Keratinocyte (primary cell): ENCODE measurements at regions not wholly inside any gene's neighbourhood (a gene's known extent, or its start where the extent isn't known, plus 50 kb on each side); places are given as distances from the start of the nearest gene placed in this dataset.

Source experiments
- DNase-seq: peaks from one replicate; pipeline ENCODE4 v3.0.0-alpha.2; 2011; ENCODE audit warnings: low read depth, missing footprints, low spot score
- FAIRE-seq: peaks from 2 replicates; lab custom pipeline; 2011; peaks lifted over from hg19 to GRCh38; lab: Jason Lieb, UNC
- H2AFZ ChIP-seq: 2 replicates; pipeline ENCODE4 v1.6.0; 2012; ENCODE audit warnings: low read length, control low read depth, inconsistent platforms; ENCODE audit not compliant: control insufficient read depth
- H3K27ac ChIP-seq: 2 replicates; pipeline ENCODE4 v1.5.1; 2011; ENCODE audit warnings: low read length; ENCODE audit not compliant: control insufficient read depth, insufficient read depth
- H3K27me3 ChIP-seq: 3 replicates; pipeline ENCODE4 v1.6.0; 2011; ENCODE audit warnings: low read length; ENCODE audit not compliant: control insufficient read depth, insufficient read depth; ENCODE audit errors: extremely low read depth
- H3K36me3 ChIP-seq, 2 experiments: 2 replicates in 1 of 2; 3 replicates in 1 of 2; pipeline ENCODE4 v1.5.1; 2011; ENCODE audit warnings: low read length in 2 of 2, mild to moderate bottlenecking in 1 of 2; ENCODE audit not compliant: control insufficient read depth in 2 of 2, insufficient read depth in 2 of 2; ENCODE audit errors: extremely low read depth in 1 of 2
- H3K4me1 ChIP-seq: 3 replicates; pipeline ENCODE4 v1.5.1; 2011; ENCODE audit warnings: low read length; ENCODE audit not compliant: control insufficient read depth, insufficient read depth; ENCODE audit errors: extremely low read depth
- H3K4me2 ChIP-seq: 3 replicates; pipeline ENCODE4 v1.6.0; 2011; ENCODE audit warnings: low read depth, low read length; ENCODE audit not compliant: control insufficient read depth, insufficient read depth; ENCODE audit errors: extremely low read depth
- H3K4me3 ChIP-seq, 3 experiments: fragments of 200-600 bp in 1 of 3; sonication (generic) in 1 of 3; 2 replicates in 2 of 3; 3 replicates in 1 of 3; pipeline ENCODE4 v1.5.1; 2011 to 2016; ENCODE audit warnings: low read length in 3 of 3, mild to moderate bottlenecking in 3 of 3, control low read depth in 2 of 3, inconsistent platforms in 1 of 3, low read depth in 1 of 3, mixed read lengths in 1 of 3, mixed run types in 1 of 3, moderate library complexity in 1 of 3; ENCODE audit not compliant: control insufficient read depth in 2 of 3, insufficient read depth in 2 of 3; ENCODE audit errors: extremely low read depth in 1 of 3
- H3K79me2 ChIP-seq: 2 replicates; pipeline ENCODE4 v1.6.0; 2012; ENCODE audit warnings: low read length; ENCODE audit not compliant: control insufficient read depth, insufficient read depth
- H3K9ac ChIP-seq: 3 replicates; pipeline ENCODE4 v1.6.0; 2011; ENCODE audit warnings: low read length; ENCODE audit not compliant: control insufficient read depth, insufficient read depth; ENCODE audit errors: extremely low read depth
- H3K9me1 ChIP-seq: 3 replicates; pipeline ENCODE4 v1.6.0; 2011; ENCODE audit warnings: low read length; ENCODE audit not compliant: control insufficient read depth, insufficient read depth; ENCODE audit errors: extremely low read depth
- H3K9me3 ChIP-seq: 2 replicates; pipeline ENCODE4 v1.5.1; 2012; ENCODE audit warnings: low read depth, low read length; ENCODE audit not compliant: control insufficient read depth
- H4K20me1 ChIP-seq: 3 replicates; pipeline ENCODE4 v1.6.0; 2011; ENCODE audit warnings: low read length; ENCODE audit not compliant: control insufficient read depth, insufficient read depth; ENCODE audit errors: extremely low read depth
- CTCF ChIP-seq, 3 experiments: IDR thresholded peaks in 1 of 3; conservative IDR thresholded peaks in 1 of 3; optimal IDR thresholded peaks in 1 of 3; 2 replicates in 2 of 3; 3 replicates in 1 of 3; pipeline versions ENCODE3 to v1.5.1; 2011; ENCODE audit warnings: low read length in 3 of 3, mild to moderate bottlenecking in 3 of 3, moderate library complexity in 2 of 3, control low read depth in 1 of 3, inconsistent platforms in 1 of 3; ENCODE audit not compliant: insufficient read depth in 2 of 3; ENCODE audit errors: extremely low read depth in 1 of 3
- EZH2 ChIP-seq: IDR thresholded peaks from one replicate; pipeline ENCODE4 v1.6.1; 2012; ENCODE audit warnings: inconsistent platforms, mild to moderate bottlenecking, low read length, moderate library complexity
- dilution Hi-C: fragments of 300-500 bp; cut with MboI; formaldehyde crosslinking; loops from one replicate; pipeline ENCODE4 v1.7.0; 2020; ENCODE audit warnings: low sequenced_read_pairs; ENCODE audit not compliant: extremely low pct_ligation_motif_present

- H3K9me1 ChIP-seq = no peaks in the 10 kb centered on the region
- H3K4me2 ChIP-seq = no peak overlapping the region
- FAIRE-seq (no peak), DNase-seq (no peak)
- no peaks in the 10 kb centered on the region for H3K79me2 ChIP-seq
- no peak for TF ChIP-seq CTCF (optimal IDR thresholded peaks at IDR 0.05 in 1 of 3, IDR thresholded peaks at IDR 0.05 in 1 of 3, conservative IDR thresholded peaks at IDR 0.05 in 1 of 3; ENCODE audit: extremely low read depth in 1 of 3, insufficient read depth in 2 of 3, low read length in 3 of 3)
- TF ChIP-seq EZH2 = no peak
- no peaks in the 10 kb centered on the region for H3K36me3 ChIP-seq
- H3K4me3 ChIP-seq = no peak overlapping the region
- no peaks in the 10 kb centered on the region for H3K27me3 ChIP-seq
- H2AFZ ChIP-seq = no peak overlapping the region
- H4K20me1 ChIP-seq = no peaks in the 10 kb centered on the region
- dilution Hi-C loops = no loop called here
- H3K9ac ChIP-seq = no peak overlapping the region
- no peak overlapping the region for H3K27ac ChIP-seq
- H3K9me3 ChIP-seq = peaks cover 10% of the 10 kb centered on the region
- no peaks in the 10 kb centered on the region for H3K4me1 ChIP-seq
These were observed 1450.5 kb downstream of the BRD1 start for GRCh38 chr22:48376936-48377712.

- Histone ChIP-seq H3K4me2 (no peak overlapping the region), H3K4me1 (no peaks in the 10 kb centered on the region), H3K4me3 (no peak overlapping the region), H2AFZ (no peak overlapping the region), H3K9me1 (no peaks in the 10 kb centered on the region), H3K9me3 (peaks cover 8% of the 10 kb centered on the region), H3K9ac (no peak overlapping the region), H3K27ac (no peak overlapping the region), H3K79me2 (no peaks in the 10 kb centered on the region), H4K20me1 (no peaks in the 10 kb centered on the region), H3K27me3 (no peaks in the 10 kb centered on the region), H3K36me3 (no peaks in the 10 kb centered on the region)
- DNase-seq = no peak
- TF ChIP-seq CTCF (optimal IDR thresholded peaks at IDR 0.05 in 1 of 3, IDR thresholded peaks at IDR 0.05 in 1 of 3, conservative IDR thresholded peaks at IDR 0.05 in 1 of 3; ENCODE audit: extremely low read depth in 1 of 3, insufficient read depth in 2 of 3, low read length in 3 of 3) (no peak), EZH2 (no peak)
- dilution Hi-C loops = no loop called here
- no peak for FAIRE-seq
These were observed 1451.2 kb downstream of the BRD1 start for GRCh38 chr22:48376428-48376827.
